ENCODE measurements at regions not wholly inside any gene's neighbourhood (a gene's known extent, or its start where the extent isn't known, plus 50 kb on each side); places are given as distances from the start of the nearest gene placed in this dataset.

DNA sequence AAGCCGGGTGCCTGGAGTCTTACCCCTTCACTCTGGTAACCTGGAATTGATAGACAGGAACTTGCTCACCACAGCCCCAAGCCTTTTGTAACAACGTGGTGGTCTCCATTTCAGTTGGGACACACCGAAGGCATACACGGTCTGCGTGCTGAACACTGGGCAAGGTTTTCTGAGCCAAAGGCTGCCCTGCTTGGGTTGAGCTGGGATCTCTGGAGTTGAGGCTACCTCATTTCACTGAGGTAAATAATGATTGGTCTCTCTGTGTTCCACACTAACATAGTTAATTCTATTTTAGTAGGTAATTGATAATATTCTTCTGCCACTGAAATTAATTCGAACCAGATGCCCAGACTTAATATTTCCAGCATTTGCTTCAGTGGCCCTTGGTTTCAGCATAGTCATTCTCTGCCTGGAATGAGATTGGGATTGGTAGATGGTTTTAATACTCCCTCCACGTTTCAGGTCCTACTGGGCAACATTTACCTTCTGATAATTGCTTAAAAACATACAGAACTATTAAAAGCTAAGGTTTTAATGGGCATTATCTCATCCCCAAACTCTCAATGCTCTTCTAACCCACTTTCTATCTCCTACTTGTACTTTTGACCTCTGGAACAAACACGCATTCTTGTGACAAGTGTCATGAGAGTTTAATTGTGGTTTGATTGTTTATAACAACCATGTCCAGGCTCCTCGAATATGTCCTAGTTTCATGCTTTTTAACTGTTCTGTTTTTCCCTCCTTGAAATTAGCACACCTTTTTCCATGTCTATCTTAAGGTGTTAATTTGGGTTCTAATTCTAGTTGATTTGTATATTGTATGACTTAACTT is 202.3 kb upstream of the KLF6 start:
- DNase-seq (ENCODE audit: low read depth in 2 of 2), result no peak

DNA sequence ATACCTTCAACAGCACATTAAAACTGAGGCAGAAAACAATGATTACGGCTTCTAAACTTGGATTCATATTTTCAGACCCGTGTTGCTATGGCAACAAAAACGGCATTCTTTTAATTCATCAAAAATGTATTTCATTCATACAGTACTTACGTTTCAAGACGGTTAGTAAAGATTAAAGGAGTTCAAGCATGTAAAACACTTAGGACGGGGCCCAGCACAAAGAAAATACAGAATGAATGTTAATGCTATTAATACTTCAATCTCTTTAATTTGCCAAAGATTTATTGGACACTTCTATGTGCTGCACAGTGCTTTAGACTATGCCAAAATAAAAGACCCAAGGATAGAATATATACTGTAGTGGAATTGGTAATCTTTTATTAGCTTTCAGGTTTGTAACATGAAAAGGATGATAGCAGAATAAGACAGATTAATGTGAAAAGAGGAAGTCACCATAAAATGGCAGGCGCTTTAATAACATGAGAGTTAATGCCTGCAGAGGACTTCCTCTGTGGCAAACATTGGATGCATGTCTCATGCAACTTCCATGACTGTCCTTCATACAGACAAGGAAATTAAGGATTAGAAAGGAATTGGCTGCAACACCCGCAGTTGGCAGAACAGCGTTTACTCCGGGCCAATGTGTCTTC is 201.6 kb upstream of the KLF6 start:
- DNase-seq (ENCODE audit: low read depth in 2 of 2), result no peak

DNA sequence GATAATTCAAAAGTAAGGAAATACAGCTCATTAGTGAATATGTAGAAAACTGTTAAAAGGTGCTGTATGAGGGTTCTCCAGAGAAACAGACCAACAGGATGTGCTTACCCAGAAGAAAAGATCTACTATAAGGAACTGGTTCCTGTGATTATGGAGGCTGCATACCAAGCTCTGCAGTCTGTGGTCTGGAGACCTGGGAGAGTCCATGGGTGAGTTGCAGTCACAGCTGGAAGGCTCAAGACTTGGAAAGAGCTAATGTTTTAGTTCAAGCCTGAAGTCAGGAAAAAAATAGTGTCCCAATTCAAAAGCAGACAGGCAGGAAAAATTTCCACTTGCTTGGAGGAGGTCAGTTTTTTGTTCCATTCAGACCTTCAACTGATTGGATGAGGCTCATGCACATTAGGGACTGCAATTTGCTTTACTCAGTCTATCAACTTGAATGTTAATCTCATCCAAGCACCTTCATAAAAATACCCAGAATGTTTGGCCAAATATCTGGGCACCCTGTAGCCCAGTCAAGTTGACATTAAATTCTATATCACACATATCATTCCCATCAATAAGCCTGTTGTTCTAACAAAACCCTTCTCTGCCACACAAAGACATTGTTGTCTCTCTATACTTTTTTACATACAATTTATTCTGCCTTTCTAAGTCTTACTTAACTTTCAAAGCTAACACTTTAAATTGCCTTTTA is 197.9 kb upstream of the KLF6 start:
- no peak for DNase-seq (ENCODE audit: low read depth in 2 of 2)

DNA sequence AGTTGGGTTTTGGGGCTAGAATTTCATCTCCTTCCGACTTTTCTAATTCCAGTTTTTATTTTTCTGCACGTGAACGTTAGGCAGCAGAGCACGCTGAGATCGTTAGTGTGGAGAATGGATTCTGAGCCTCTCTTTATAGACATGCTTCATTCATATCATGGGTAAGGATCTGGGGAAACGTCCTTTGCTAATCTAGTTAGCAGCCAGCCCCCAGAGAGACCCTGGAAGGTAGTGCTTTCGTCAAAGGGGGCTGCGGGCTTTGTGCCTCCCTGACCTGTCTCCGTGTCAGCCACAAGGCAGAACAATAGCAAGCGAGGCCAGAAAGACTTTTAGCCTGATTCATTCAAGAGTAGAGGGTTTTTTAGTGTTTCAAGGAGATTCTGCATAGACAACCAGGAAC is 196.3 kb upstream of the KLF6 start:
- no peak for DNase-seq (ENCODE audit: low read depth in 2 of 2)

DNA sequence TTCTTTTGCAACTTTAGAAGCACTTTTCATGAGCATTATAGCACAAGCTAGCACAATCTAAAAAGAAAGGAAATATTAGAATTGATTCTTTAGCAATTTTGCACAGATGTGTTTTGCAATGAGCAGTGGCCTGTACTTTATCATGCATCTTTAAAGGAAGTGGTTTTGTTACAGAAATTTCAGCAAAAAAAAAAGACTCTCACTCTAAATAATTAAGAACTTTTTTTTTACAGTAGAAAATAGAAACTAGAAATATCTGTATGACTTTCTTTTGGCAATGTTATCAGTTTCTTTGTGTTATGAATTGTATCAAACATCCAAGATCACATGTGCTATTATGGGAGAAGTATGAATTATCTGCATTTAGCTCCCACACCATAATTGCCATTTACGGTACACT is 195.7 kb upstream of the KLF6 start:
- DNase-seq (ENCODE audit: low read depth in 2 of 2), result no peak

DNA sequence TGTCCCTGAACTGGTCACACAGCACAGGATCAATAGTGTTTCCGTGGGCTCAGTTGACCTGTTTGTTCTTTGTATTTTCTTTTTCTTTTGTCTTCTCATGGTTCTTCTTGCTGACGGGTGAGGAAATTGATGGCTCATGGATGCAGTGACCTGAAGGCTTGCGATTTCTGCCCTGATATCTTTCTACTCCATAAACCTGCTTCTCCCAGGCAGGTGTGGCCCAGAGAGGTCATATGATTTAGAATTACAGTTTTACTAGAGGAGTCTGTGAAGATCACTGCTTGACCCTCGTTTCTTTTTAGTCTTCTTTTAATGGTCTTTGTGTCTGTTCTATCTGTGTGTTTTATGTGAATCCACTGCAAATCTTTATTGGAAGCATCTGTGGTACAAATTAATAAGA is 195.1 kb upstream of the KLF6 start:
- DNase-seq (ENCODE audit: low read depth in 2 of 2), result no peak

DNA sequence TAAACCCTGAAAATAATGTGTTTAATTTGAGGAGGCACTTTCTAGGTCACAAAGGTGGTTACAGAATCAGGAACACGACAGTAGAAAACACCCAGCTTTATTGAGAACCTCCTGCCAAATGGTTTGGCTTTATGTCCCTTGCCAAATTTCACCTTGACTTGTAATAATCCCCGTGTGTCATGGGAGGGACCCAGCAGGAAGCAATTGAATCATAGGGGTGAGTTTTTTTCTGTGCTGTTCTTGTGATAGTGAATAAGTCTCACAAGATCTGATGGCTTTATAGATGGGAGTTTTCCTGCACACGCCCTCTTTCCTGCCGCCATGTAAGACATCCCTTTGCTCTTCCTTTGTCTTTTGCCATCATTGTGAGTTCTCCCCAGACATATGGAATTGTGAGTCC is 193.8 kb upstream of the KLF6 start:
- no peak for DNase-seq (ENCODE audit: low read depth in 2 of 2)

DNA sequence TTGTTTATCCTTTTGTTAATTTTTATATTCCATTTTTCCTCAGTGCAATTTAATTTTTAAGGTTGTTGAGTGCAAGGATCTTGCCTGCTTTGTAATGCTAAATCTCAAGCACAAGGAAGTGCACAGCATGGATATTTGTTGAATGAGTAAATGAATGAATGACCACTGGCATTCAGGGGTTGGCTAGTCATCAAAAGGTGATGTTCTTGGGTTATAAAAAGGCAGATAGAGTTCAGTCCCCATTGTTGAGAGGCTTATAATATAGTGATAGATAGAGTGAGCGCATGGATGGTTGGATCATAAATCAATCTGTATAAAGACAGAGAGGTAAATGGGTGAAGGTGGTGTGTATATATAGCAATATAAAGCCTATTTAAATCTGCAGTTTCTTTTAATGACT is 193.2 kb upstream of the KLF6 start:
- no peak for DNase-seq (ENCODE audit: low read depth in 2 of 2)

DNA sequence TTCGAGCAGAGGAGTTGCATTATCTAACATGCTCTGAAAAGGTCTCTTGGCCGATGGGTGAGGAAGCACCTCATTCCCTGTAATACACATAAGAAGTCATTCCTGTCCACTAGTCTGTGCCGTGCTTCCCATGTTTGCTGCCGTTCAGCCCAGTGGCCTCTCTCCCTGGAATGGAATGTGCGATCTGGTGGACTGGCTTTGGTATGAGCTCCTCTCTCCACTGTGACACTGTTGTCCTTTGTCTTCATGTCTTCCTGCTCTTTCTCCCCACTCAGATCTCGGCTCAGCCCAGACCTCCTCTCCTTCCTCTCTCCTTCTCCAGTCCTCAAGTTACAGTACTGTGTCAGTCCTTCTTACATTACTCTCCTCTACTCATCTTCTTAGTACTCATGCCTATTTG is 192.8 kb upstream of the KLF6 start:
- DNase-seq (ENCODE audit: low read depth in 2 of 2), result no peak

DNA sequence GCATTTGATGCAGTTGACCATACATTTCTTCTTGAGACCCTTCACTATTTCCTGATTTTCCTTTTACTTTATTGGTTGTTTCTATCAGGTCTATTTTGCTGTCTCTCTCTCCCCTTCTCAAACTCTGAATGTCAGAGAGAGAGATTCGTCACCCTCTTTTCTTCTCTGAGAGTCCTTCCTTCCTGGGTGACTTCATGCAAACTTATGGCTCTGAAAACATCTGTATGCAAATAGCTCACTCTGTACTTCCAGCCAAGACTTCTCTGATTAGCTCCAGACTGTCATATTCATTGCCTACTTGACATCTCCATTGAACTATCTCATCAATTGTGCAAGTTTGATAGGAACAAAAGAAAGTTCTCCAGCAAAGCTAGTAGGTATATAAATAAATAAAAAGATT is 191.7 kb upstream of the KLF6 start:
- no peak for DNase-seq (ENCODE audit: low read depth in 2 of 2)

DNA sequence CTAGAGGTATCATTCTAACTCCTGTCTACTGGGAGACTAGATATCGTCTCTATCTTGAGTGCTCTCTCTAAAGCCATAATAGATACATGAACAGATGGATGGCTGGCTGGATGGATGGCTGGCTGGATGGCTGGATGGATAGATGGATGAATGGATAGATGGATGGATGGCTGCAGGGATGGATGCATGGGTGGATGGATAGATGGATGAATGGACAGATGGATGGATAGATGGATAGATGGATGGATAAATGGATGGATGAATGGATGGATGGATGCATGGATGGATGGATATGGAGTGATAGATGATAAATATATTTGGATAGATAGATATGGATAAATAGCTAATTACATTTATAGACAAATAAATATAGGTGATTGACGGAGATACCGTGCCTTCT is 191.2 kb upstream of the KLF6 start:
- DNase-seq (ENCODE audit: low read depth in 2 of 2), result no peak

DNA sequence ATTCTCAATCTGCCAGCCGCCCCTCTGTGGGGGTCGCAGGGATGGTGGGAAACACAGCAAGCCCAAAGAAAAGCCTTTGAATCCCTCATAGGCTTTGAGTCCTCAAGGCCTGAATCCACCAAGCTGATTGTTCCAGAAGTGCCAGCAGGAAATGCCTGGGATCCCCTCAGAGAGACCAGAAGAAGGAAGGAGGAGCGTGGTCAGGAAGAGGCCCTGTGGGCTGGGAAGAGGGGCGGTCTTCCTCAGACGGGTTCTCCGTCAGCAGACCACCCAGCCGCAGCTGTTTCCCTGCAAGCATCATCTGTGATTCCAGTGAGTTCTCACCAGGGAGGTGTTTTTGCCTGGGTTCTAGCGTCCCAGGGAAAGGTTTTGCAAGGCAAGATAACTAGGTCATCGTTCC is 190.0 kb upstream of the KLF6 start:
- DNase-seq (ENCODE audit: low read depth in 2 of 2), result no peak

DNA sequence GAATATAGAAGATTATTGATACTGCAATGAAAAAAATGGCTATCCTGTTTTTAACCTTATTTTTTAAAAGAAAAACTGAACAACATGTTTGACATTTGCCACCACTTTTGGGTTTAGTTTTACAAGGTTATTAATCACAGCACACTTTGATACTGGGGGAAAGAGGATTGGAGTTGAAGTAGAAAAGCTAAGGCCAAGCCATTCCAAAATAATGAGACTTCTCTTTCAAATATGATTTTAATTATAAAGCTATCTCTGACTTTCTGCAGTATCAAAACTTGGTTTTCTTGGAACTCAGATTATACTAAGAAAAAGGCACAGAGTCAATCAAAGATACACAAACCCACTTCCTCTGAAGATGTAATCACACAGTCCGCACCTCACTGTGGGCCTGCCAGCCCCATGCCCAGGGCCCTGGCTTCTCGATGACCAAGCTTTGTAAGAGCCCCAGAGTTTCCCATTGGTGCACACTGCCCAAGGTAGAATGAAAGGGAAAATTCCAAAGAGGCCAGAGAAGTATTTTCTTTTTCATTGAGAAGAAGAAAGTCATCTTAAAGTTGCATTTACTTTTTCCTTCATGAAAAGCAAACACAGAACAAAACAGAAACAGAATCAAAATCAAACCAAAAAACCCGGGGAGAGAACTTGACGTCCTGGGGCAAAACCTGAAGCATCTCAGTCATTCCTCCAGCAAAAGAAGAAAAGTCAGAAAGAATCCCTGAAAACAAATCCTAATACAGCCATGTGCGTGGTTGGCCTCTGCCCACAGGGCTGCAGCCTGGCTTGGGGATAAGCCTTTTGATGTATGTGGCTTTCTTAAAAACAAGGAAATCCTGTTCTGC is 187.7 kb upstream of the KLF6 start:
- no peak for DNase-seq (ENCODE audit: low read depth in 2 of 2)

DNA sequence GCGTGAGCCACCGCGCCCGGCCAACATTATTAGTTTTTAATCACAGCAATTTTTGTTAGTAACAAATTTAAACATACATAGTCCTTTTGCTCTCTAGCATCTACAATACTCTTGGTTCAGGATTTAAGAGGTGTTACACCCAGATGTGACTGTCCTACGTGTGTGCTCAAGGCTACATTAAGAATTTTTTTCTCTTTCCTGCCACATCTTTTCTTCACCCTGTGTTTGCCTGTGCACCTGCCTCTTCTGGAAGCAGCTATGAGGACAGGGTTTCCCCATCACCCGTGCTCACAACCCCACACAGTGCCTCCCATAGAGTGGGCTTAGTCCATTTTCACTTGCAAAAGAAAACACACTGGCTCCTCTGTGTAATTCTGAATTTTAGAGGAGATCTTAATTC is 186.7 kb upstream of the KLF6 start:
- DNase-seq (ENCODE audit: low read depth in 2 of 2), result no peak

DNA sequence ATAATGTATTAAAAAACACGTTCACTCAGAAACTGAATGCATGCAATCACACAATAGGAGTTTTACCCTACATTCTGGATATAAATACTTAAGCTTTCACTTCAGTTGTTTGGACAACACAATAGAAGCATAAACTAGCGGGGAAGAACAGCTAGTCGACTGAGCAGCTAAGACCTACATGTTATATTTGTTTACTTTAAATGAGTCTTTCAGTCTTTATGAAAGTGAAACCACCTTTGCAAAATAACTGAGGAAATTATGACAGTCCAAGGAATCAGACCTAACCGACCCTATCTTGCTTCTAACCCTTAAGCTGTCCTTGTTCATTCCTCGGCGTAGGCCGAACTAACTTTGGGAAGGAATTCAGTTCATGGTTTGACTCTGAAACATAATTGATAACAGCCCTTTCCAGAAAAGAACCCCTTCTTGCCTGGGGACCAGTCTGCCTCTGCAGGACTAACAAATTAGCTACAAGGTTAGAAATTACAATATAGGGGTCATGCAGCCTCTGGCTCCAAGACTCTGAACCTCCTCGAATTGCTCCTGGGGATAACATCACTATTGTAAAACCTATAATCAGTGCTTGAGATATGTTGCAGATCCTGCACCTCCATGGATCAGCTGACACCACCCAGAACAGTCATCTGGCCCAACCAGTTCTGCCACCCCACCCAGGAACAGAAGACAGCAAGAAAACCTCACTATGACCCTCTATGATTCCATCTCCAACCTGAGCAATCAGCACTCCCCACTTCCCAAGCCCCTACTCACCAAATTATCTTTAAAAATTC is 185.1 kb upstream of the KLF6 start:
- DNase-seq (ENCODE audit: low read depth in 2 of 2), result no peak

DNA sequence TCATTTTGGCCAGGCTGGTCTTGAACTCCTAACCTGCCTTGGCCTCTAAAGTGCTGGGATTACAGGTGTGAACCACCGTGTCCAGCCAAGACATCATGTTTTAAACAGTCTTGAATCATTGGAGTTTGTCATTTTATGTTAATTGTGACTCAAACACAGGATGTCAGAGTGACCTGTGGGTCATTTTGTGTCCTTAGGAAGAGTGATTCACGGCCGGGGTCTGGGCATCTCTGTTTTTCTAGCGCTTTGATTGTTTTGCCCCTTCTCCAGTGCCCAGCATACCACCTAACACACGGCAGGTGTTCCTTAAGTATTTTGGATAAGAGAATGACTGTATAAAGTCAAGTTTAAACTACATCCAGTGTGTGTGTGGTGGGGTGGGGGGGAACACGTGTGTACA is 183.7 kb upstream of the KLF6 start:
- DNase-seq (ENCODE audit: low read depth in 2 of 2), result no peak

DNA sequence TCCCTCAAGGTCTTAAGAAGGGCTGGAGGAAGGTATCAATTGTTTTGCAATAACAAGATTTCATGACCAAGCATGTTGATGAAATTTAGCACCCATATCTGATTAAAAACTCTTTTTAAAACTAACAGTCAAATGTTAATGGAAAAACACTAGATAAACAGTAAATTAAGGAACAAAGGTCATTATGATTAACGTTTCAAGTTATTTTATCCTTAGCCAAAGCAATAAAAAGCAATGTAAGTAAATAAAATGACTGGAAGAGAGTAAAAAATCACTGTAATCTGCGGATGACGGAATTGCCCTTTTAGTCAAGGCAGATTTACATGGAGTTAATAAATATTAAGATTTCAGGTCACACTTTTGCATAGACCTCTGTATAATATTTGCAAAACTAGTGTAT is 179.5 kb upstream of the KLF6 start:
- no peak for DNase-seq (ENCODE audit: low read depth in 2 of 2)

DNA sequence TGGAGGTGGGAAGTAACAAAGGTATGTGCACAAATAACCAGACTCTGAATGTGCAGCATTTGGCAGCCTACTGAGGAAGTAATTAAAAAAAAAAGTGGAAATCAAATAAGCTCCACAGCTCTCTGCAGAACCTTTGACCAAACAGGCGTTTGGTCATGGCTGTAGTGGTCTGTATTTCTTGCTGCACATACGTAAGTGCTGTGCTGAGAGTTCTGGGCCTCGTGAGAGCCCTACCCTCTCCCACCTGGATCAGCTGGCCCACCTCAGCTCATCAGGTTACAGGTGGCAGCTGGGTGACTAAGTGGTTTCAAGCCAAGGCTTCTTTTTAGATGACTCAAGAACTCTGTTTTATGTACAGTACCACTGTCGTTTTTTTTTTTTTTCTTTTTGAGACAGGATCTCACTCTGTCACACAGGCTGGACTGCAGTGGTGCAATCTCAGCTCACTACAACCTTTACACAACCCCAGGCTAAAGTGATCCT is 178.2 kb upstream of the KLF6 start:
- no peak for DNase-seq (ENCODE audit: low read depth in 2 of 2)

DNA sequence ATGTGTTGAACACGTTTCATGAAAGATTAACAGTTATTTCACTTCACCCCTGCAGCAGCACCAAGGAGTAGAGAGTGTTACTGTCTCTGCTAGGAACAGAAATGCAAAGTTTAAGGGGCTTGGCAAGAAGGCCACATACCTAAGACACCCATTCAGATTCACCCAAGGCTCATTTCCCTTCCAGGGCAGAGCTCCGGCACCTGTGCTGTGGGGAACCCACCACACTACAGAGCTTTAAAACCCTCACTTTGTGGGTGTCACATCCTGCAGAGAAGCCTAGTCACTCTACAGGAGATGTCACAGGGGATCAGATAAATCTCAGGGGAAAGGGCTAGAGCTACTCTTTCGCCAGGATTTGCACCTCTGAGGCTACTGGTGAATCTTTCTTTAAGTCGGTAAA is 176.1 kb upstream of the KLF6 start:
- no peak for DNase-seq (ENCODE audit: low read depth in 2 of 2)

DNA sequence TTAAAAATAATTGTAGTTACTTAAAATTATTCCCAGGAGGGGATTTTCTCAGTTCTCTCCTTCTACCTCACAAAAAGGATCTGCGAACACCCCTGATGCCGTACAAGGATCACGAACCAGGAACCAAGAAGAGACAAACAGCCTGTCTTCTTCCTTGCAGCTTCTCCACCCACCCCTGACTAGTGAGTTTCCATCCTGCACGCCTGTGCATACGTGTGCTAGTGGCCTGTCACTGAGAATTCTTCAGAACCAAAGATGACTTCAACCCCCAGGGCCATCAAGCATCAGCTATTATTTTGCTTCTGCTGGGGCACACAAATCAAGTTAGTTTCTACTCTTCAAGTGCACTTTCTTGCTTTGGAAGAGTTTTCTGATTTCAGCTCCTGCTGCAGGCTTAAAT is 175.5 kb upstream of the KLF6 start:
- no peak for DNase-seq (ENCODE audit: low read depth in 2 of 2)

Measured in fibroblast of skin of left biceps (primary cell).